AG04449 (cell line): ENCODE measurements at regions not wholly inside any gene's neighbourhood (a gene's known extent, or its start where the extent isn't known, plus 50 kb on each side); places are given as distances from the start of the nearest gene placed in this dataset.

Source experiments
- CTCF ChIA-PET: fragments of 350-600 bp; formaldehyde crosslinking; extraction: SDS; loops from one replicate; lab custom pipeline; 2021; ENCODE audit warnings: antibody characterized with exemption; lab: Yijun Ruan, JAX
- POLR2A ChIA-PET: fragments of 400-600, 350-600 bp; formaldehyde crosslinking; extraction: SDS; loops from one replicate; lab custom pipeline; 2020; ENCODE audit warnings: antibody characterized with exemption, inconsistent platforms; lab: Yijun Ruan, JAX
- DNase-seq: peaks from one replicate; pipeline ENCODE4 v3.0.0-alpha.2; 2010; ENCODE audit warnings: low read depth, low spot score
- H3K4me3 ChIP-seq: 2 replicates; pipeline ENCODE4 v1.5.1; 2011; ENCODE audit warnings: low read depth, mild to moderate bottlenecking, control low read depth, low read length
- CTCF ChIP-seq: IDR thresholded peaks from one replicate; pipeline ENCODE4 v1.5.1; 2011; ENCODE audit warnings: mild to moderate bottlenecking, moderate library complexity, low read length, control low read depth, inconsistent platforms; ENCODE audit not compliant: insufficient read depth; ENCODE audit errors: missing control alignments

GRCh38 chr22:23497016-23497885 lies 82.8 kb downstream of the IGLL1 start:
- ChIA-PET POLR2A (no interaction called here), CTCF (no interaction called here)
- H3K4me3 ChIP-seq: no peak overlapping the region
- DNase-seq: no peak
- no peak for TF ChIP-seq CTCF

GRCh38 chr22:23496445-23496833 lies 83.7 kb downstream of the IGLL1 start:
- H3K4me3 ChIP-seq: no peak overlapping the region
- DNase-seq: no peak
- ChIA-PET CTCF (no interaction called here), POLR2A (no interaction called here)
- TF ChIP-seq CTCF: no peak

GRCh38 chr22:23495614-23496444 lies 84.3 kb downstream of the IGLL1 start:
- ChIA-PET POLR2A (no interaction called here), CTCF (no interaction called here)
- no peak overlapping the region for H3K4me3 ChIP-seq
- no peak for DNase-seq
- TF ChIP-seq CTCF: no peak

GRCh38 chr22:23494930-23495266 lies 85.2 kb downstream of the IGLL1 start:
- no peak for DNase-seq
- POLR2A ChIA-PET: no interaction called here
- CTCF ChIA-PET: no interaction called here
- no peak for TF ChIP-seq CTCF
- no peak overlapping the region for H3K4me3 ChIP-seq

- TF ChIP-seq CTCF: no peak
- ChIA-PET POLR2A (no interaction called here), CTCF (no interaction called here)
- H3K4me3 ChIP-seq: no peak overlapping the region
- DNase-seq: no peak
Observed at GRCh38 chr22:23485490-23485889, 94.6 kb downstream of the IGLL1 start.

- TF ChIP-seq CTCF: no peak
- no peak overlapping the region for H3K4me3 ChIP-seq
- ChIA-PET POLR2A (no interaction called here), CTCF (no interaction called here)
- no peak for DNase-seq
Observed at GRCh38 chr22:23484651-23485050, 95.4 kb downstream of the IGLL1 start.
